ENCODE measurements at regions not wholly inside any gene's neighbourhood (a gene's known extent, or its start where the extent isn't known, plus 50 kb on each side); places are given as distances from the start of the nearest gene placed in this dataset.

GRCh38 chr2:114025030-114025429 lies 135.1 kb downstream of the ACTR3 start:
- H3K4me1 ChIP-seq: no peaks in the 10 kb centered on the region
- intact Hi-C loops (cut with DNase I; ENCODE audit: low total_unique reads): no loop called here
- H3K27ac ChIP-seq: no peak overlapping the region
- WGBS, 5 donors: 68 to 80% (median 74%) methylated on average over 3 of the region's 3 CpGs
- no peak for DNase-seq
- H3K4me3 ChIP-seq: no peak overlapping the region
- TF ChIP-seq POLR2A (IDR thresholded peaks at IDR 0.05): no peak
- no peak for TF ChIP-seq CTCF (IDR thresholded peaks at IDR 0.05 in 8 of 11, conservative IDR thresholded peaks at IDR 0.05 in 3 of 11)
- TF ChIP-seq POLR2AphosphoS5 (IDR thresholded peaks at IDR 0.05): no peak
- no peaks in the 10 kb centered on the region for H3K27me3 ChIP-seq (replicated peaks in 1 of 7)
- H3K9me3 ChIP-seq: peaks cover 0 to 17% (median 5%) of the 10 kb centered on the region in 8 donors
- H3K36me3 ChIP-seq: no peaks in the 10 kb centered on the region

- intact Hi-C loops (cut with DNase I; ENCODE audit: low total_unique reads): no loop called here
- Histone ChIP-seq H3K27me3 (replicated peaks in 1 of 7) (peaks cover 0 to 10% (median 0%) of the 10 kb centered on the region in 7 donors), H3K9me3 (peaks cover 0 to 8% (median 3%) of the 10 kb centered on the region in 8 donors), H3K27ac (no peak overlapping the region), H3K36me3 (no peaks in the 10 kb centered on the region), H3K4me1 (no peaks in the 10 kb centered on the region), H3K4me3 (no peak overlapping the region)
- TF ChIP-seq POLR2A (IDR thresholded peaks at IDR 0.05) (no peak), CTCF (IDR thresholded peaks at IDR 0.05 in 8 of 11, conservative IDR thresholded peaks at IDR 0.05 in 3 of 11) (no peak), POLR2AphosphoS5 (IDR thresholded peaks at IDR 0.05) (no peak)
- no peak for DNase-seq
- WGBS, 5 donors: 57 to 89% (median 74%) methylated on average over 1 of the region's 1 CpG
Measured at GRCh38 chr2:114027437-114027836, 137.5 kb downstream of the ACTR3 start.

- H3K27me3 ChIP-seq (replicated peaks in 1 of 7): peaks cover 0 to 14% (median 0%) of the 10 kb centered on the region in 7 donors
- TF ChIP-seq POLR2AphosphoS5 (IDR thresholded peaks at IDR 0.05) (no peak), CTCF (IDR thresholded peaks at IDR 0.05 in 8 of 11, conservative IDR thresholded peaks at IDR 0.05 in 3 of 11) (no peak), POLR2A (IDR thresholded peaks at IDR 0.05) (no peak)
- no peaks in the 10 kb centered on the region for H3K36me3 ChIP-seq
- H3K4me1 ChIP-seq: no peaks in the 10 kb centered on the region
- intact Hi-C loops (cut with DNase I; ENCODE audit: low total_unique reads): no loop called here
- WGBS, 5 donors: 76 to 81% (median 78%) methylated on average over 12 of the region's 12 CpGs
- no peak for DNase-seq
- H3K9me3 ChIP-seq: peaks cover 0 to 8% (median 3%) of the 10 kb centered on the region in 8 donors
- H3K4me3 ChIP-seq: no peak overlapping the region
- no peak overlapping the region for H3K27ac ChIP-seq
Measured at GRCh38 chr2:114031605-114032505, 142.0 kb downstream of the ACTR3 start.

GRCh38 chr2:114032705-114033104 lies 142.8 kb downstream of the ACTR3 start:
- no peak overlapping the region for H3K4me3 ChIP-seq
- TF ChIP-seq CTCF (IDR thresholded peaks at IDR 0.05 in 8 of 11, conservative IDR thresholded peaks at IDR 0.05 in 3 of 11): no peak
- no peak for TF ChIP-seq POLR2AphosphoS5 (IDR thresholded peaks at IDR 0.05)
- DNase-seq: no peak
- H3K36me3 ChIP-seq: no peaks in the 10 kb centered on the region
- H3K27ac ChIP-seq: no peak overlapping the region
- no peaks in the 10 kb centered on the region for H3K4me1 ChIP-seq
- 51 to 73% (median 66%) methylated on average over 4 of the region's 4 CpGs for WGBS, 5 donors
- peaks cover 0 to 8% (median 3%) of the 10 kb centered on the region in 8 donors for H3K9me3 ChIP-seq
- intact Hi-C loops (cut with DNase I; ENCODE audit: low total_unique reads): no loop called here
- H3K27me3 ChIP-seq (replicated peaks in 1 of 7): peaks cover 0 to 14% (median 0%) of the 10 kb centered on the region in 7 donors
